Pancreas (tissue), 10 donors: ENCODE measurements at regions not wholly inside any gene's neighbourhood (a gene's known extent, or its start where the extent isn't known, plus 50 kb on each side); places are given as distances from the start of the nearest gene placed in this dataset.
"Not testable (repeated sequence)": the region's sequence is repeated elsewhere in the genome, so short reads cannot be mapped to it uniquely, and the experiment has no call there.

ENCODE experiments used
- ATAC-seq, 4 donors: fragments of 200-7000 bp; cut with Tn5 transposase; one replicate each; pipeline versions ENCODE4 v1.8.0 to v1.9.1; 2020; ENCODE audit warnings: mild to moderate bottlenecking in 4 of 4, moderate library complexity in 4 of 4
- DNase-seq, 6 donors: peaks; one replicate each; pipeline ENCODE4 v3.0.0-alpha.2; 2020
- FAIRE-seq: peaks from 2 replicates; lab custom pipeline; 2012; peaks lifted over from hg19 to GRCh38; lab: Jason Lieb, UNC
- H3K27ac ChIP-seq, 4 donors: fragments of 200-600 bp; sonication (generic); 1 replicate in 3 of 4; 2 replicates in 1 of 4; pipeline versions ENCODE4 v1.5.0 to v1.8.0; 2020
- H3K27me3 ChIP-seq, 4 donors: fragments of 200-600 bp; one replicate each; pipeline ENCODE4 v1.8.0; 2021
- H3K36me3 ChIP-seq, 3 donors: fragments of 200-600 bp; sonication (generic) in 1 of 3; one replicate each; pipeline versions ENCODE4 v1.5.0 to v1.8.0; 2020 to 2021
- H3K4me1 ChIP-seq, 3 donors: fragments of 200-600 bp; one replicate each; pipeline ENCODE4 v1.8.0; 2021
- H3K4me3 ChIP-seq, 4 donors: fragments of 200-600 bp; sonication (generic) in 2 of 4; one replicate each; pipeline versions ENCODE4 v1.5.0 to v1.8.0; 2020 to 2021
- H3K9me3 ChIP-seq, 4 donors: fragments of 200-600 bp; one replicate each; pipeline ENCODE4 v1.8.0; 2021
- WGBS, 2 donors: extraction: QIAGEN DNeasy Blood & Tissue Kit; methylation state at CpG; one replicate each; pipeline ENCODE4 v1.1.7; 2013; 5-methylcytosine and 5-hydroxymethylcytosine counted together
- intact Hi-C, 3 donors: fragments of 100-400 bp; cut with DNase I; formaldehyde crosslinking; loops; one replicate each; pipeline versions ENCODE4 v1.11.1 to v1.14.2; 2022
- TF ChIP-seq, protein P1 (sequence below), 4 donors: fragments of 200-600 bp; sonication (generic) in 3 of 4; IDR thresholded peaks; one replicate each; pipeline versions ENCODE4 v1.5.0 to v1.8.0; 2021; ENCODE audit warnings: antibody characterized with exemption in 4 of 4
- donor health status: healthy with polysubstance abuse.
- donor health status: DM: no; HTN: no; CAD: no; lungs with moderate emphysema.
- donor health status: DM: no; HTN: no; CAD: no.
- donor health status: control.
- donor health status: control.
- donor health status: Bipolar disorder and iron deficiency.
- donor health status: DM: yes; HTN: yes; CAD: no.
- donor health status: DM: no; HTN: no; CAD: no.
- donor health status: DM: no; HTN: no; CAD: no.
- donor health status: DM: yes; HTN: yes; CAD: no.

DNA sequence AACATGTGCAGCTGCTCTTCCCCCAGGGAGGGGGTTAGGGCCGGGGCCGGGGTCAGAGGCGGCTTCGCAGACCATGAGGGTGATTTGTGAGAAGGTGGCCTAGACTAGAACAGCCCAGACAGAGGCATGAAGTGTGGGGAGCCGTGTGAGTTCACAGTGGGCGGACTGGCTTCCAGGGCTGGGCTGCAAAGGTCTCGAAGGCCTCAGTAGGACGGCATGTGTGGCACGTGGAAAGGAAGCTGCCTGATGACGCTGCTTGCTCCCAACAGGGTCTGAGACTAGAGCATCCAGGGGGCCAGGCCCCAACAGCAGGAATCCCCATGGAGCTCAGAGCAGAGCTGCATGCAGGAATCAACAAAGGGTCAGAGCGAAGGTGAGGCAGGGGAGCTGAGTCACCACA lies 111.5 kb upstream of the ZNF469 start:
- WGBS, 2 donors = 65% methylated on average over 11 of the region's 11 CpGs

DNA sequence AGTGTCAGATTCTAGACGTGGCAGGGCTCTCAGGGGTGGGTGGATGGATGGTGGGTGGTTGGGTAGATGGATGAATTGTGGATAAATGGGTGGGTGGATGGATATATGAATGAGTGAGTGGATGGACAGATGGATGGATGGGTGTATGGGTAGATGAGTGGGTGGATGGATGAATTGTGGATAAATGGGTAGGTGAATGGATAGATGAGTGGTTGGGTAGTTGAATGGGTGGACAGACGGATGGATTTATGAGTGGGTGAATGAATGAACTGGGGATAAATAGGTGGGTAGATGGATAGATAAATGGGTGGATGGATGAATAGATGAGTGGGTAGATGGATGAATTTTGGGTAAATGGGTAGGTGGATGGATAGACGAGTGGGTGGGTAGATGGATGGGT lies 111.0 kb upstream of the ZNF469 start:
- 63 to 69% methylated on average over 2 to 3 of the region's 3 CpGs for WGBS, 2 donors
- FAIRE-seq, H3K36me3 ChIP-seq, H3K27ac ChIP-seq, H3K27me3 ChIP-seq, H3K9me3 ChIP-seq, H3K4me1 ChIP-seq, DNase-seq, ATAC-seq, intact Hi-C loops, H3K4me3 ChIP-seq: not testable (repeated sequence)

More for the DNA sequence above, 111.5 kb upstream of the ZNF469 start:
- ATAC-seq, H3K27ac ChIP-seq, H3K27me3 ChIP-seq, H3K4me3 ChIP-seq, intact Hi-C loops, H3K9me3 ChIP-seq, H3K4me1 ChIP-seq, H3K36me3 ChIP-seq, DNase-seq, FAIRE-seq: not testable (repeated sequence)

DNA sequence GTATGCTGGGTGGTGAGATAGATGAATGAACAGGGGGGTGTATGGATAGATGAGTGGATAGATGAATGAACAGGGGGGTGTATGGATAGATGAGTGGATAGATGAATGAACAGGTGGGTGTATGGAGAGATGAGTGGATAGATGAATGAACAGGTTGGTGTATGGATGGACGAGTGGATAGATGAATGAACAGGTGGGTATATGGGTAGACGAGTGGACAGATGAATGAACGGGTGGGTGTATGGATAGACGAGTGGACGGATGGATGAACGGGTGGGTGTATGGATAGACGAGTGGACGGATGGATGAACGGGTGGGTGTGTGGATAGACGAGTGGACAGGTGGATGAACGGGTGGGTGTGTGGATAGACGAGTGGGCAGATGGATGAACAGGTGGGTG lies 110.3 kb upstream of the ZNF469 start:
- H3K4me3 ChIP-seq, H3K36me3 ChIP-seq, FAIRE-seq, H3K27me3 ChIP-seq, H3K9me3 ChIP-seq, H3K4me1 ChIP-seq, H3K27ac ChIP-seq, intact Hi-C loops, DNase-seq, ATAC-seq: not testable (repeated sequence)
- 69 to 77% methylated on average over 12 of the region's 12 CpGs for WGBS, 2 donors

DNA sequence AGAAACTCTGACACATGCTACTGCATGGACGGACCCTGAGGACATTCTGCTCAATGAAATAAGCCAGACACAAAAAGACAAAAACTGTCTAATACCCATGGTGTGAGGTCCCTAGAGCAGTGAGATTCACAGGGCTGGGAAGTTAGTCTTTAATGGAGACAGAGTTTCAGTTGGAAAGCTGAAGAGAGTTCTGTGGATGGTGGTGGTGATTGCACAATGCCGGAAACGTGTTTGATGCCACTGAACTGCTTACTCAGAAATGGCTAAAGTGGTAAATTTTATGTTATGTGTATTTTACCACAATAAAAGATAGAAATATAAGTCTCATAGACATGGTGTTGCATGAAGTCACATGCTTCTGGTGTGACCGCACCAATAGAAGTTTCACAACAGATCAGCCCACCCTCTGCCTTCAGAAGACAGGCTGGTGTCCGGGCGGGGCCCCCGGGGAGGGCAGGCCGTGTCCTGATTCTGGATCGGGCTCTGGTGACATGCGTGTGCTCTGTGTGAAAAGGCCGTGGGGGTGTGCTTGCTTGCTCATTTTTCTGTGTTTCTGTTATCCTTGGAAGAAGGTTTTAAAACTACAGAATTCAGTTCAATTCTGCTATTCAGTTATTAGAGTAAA lies 108.5 kb upstream of the ZNF469 start:
- intact Hi-C loops, H3K36me3 ChIP-seq, H3K4me1 ChIP-seq, H3K4me3 ChIP-seq, H3K27me3 ChIP-seq, H3K9me3 ChIP-seq, H3K27ac ChIP-seq, FAIRE-seq: not testable (repeated sequence)
- 62 to 73% methylated on average over 11 of the region's 11 CpGs for WGBS, 2 donors
- peak in 2 of 4 donors; percentile 52 to 59 for ATAC-seq
- DNase-seq = peak in 1 of 6 donors; percentile 33

DNA sequence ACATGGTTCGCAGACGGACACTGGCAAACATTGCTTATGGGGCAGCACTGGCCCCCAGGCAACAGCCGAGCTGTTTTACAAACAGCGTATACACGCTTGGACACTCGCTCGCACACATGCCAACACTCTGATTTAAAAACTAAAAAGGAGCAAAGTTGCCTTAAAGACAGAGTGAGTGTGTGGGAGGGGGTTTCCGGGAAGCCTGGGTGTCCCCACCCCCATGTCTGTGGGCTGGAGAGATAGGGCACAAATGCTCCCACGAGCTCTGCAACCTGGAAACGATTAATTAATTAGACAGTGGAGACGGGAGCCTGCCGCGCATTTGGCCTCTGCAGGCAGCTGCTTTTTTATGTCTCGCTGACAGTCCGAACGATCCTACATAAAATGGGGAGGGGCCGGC lies 107.9 kb upstream of the ZNF469 start:
- intact Hi-C loops = no loop called here
- 18 to 21% methylated on average over 17 of the region's 17 CpGs for WGBS, 2 donors
- Histone ChIP-seq H3K4me3 (no peak overlapping the region), H3K27ac (no peak overlapping the region), H3K9me3 (no peaks in the 10 kb centered on the region), H3K27me3 (no peaks in the 10 kb centered on the region), H3K36me3 (no peaks in the 10 kb centered on the region), H3K4me1 (no peaks in the 10 kb centered on the region)
- no peak for ATAC-seq
- FAIRE-seq = no peak
- DNase-seq = peak in 1 of 6 donors; percentile 11
- TF ChIP-seq, protein P1, sequence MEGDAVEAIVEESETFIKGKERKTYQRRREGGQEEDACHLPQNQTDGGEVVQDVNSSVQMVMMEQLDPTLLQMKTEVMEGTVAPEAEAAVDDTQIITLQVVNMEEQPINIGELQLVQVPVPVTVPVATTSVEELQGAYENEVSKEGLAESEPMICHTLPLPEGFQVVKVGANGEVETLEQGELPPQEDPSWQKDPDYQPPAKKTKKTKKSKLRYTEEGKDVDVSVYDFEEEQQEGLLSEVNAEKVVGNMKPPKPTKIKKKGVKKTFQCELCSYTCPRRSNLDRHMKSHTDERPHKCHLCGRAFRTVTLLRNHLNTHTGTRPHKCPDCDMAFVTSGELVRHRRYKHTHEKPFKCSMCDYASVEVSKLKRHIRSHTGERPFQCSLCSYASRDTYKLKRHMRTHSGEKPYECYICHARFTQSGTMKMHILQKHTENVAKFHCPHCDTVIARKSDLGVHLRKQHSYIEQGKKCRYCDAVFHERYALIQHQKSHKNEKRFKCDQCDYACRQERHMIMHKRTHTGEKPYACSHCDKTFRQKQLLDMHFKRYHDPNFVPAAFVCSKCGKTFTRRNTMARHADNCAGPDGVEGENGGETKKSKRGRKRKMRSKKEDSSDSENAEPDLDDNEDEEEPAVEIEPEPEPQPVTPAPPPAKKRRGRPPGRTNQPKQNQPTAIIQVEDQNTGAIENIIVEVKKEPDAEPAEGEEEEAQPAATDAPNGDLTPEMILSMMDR (IDR thresholded peaks at IDR 0.05) = no peak

DNA sequence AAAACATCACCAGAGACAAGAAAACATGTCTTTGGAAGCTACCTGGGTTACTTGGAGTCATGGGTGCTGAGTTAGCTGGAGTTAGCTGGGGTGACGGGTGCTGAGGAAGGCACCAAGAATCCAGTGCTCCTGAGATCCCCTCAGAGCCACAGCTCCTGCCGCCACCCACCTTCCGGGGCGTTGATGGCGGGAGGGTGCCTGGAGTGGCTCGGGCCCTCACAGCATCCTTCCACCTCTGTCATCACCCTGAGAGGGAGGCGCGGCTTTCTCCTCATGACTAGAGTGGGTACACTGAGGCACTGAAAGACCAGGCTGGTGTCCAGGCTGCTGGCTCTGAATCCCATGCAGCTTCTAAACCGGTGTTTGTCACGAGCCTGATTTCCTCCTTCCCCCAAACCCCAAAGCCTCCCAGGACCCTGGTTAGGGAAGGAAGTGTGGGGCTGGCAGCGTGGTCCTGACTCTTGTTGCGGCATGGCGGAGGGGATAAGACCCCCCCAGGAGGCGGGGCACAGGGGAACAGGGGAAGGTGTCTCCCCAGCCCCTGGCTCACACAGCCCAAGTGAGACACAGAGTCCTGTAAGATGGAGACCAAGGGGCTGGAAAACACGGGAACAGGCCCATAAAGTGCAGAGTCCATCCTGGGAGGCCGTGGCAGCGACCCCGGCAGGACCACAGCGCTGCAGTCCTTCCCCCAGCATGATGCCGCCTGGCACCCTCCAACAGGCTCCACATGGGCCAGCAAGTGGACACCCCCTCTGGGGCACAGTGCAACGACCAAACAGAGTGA lies 107.2 kb upstream of the ZNF469 start:
- H3K27ac ChIP-seq, H3K9me3 ChIP-seq, intact Hi-C loops, H3K36me3 ChIP-seq, H3K4me3 ChIP-seq, H3K4me1 ChIP-seq, FAIRE-seq, H3K27me3 ChIP-seq, ATAC-seq: not testable (repeated sequence)
- WGBS, 2 donors = 67 to 76% methylated on average over 21 of the region's 21 CpGs
- DNase-seq = peak in 1 of 6 donors; percentile 43

DNA sequence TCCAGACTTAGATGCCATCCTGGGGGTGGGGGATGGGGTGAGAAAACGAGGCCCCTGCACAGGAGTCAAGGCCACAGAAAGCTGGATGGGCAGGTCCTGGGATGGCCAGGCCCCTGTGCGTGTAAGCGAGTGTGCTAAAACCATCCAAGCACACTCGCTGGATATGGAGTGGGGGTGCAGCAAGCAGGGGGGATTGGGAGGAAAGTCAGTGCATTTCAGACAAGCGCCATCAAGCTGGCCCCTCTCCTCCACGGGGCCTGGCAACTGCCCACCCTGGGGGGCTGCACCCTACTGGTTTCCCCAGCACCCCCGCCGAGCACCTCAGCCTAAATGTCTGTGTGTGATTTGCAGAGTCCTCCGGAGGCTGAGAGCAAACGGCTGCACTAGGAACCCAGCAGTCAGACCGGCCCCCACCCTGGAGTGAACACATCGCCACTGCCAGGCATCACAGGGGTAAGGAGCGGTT lies 106.6 kb upstream of the ZNF469 start:
- WGBS, 2 donors = 51 to 59% methylated on average over 12 to 13 of the region's 13 CpGs
- H3K4me1 ChIP-seq, H3K4me3 ChIP-seq, FAIRE-seq, H3K36me3 ChIP-seq, H3K9me3 ChIP-seq, intact Hi-C loops, H3K27ac ChIP-seq, ATAC-seq, H3K27me3 ChIP-seq: not testable (repeated sequence)
- peak in 1 of 6 donors; percentile 30 for DNase-seq
